Activated CD4-positive, alpha-beta T cell treated with anti-CD3 and anti-CD28 coated beads, Interleukin-2, amount 10 ng/mL, durations not matched to agents 24 days and 14 days (primary cell): ENCODE measurements at regions not wholly inside any gene's neighbourhood (a gene's known extent, or its start where the extent isn't known, plus 50 kb on each side); places are given as distances from the start of the nearest gene placed in this dataset.
"Not testable (repeated sequence)": the region's sequence is repeated elsewhere in the genome, so short reads cannot be mapped to it uniquely, and the experiment has no call there.

ENCODE experiments used
- DNase-seq: peaks from one replicate; pipeline ENCODE4 v3.0.0; 2022
- H3K27ac Mint-ChIP-seq: one replicate; pipeline ENCODE4 v1.8.0; 2022; ENCODE audit warnings: mild to moderate bottlenecking, mixed read lengths
- H3K27me3 Mint-ChIP-seq: one replicate; pipeline ENCODE4 v1.8.0; 2022; ENCODE audit warnings: mixed read lengths
- H3K36me3 Mint-ChIP-seq: one replicate; pipeline ENCODE4 v1.8.0; 2022; ENCODE audit warnings: low read depth, mild to moderate bottlenecking, mixed read lengths
- H3K4me1 Mint-ChIP-seq: one replicate; pipeline ENCODE4 v1.8.0; 2021; ENCODE audit warnings: mixed read lengths
- H3K4me3 Mint-ChIP-seq: one replicate; pipeline ENCODE4 v1.8.0; 2022; ENCODE audit warnings: mild to moderate bottlenecking, moderate library complexity, mixed read lengths
- H3K9me3 Mint-ChIP-seq: one replicate; pipeline ENCODE4 v1.8.0; 2021; ENCODE audit warnings: mixed read lengths
- intact Hi-C: fragments of 100-400 bp; cut with micrococcal nuclease; formaldehyde crosslinking; loops from one replicate; pipeline ENCODE4 v1.15.1; 2023

DNA sequence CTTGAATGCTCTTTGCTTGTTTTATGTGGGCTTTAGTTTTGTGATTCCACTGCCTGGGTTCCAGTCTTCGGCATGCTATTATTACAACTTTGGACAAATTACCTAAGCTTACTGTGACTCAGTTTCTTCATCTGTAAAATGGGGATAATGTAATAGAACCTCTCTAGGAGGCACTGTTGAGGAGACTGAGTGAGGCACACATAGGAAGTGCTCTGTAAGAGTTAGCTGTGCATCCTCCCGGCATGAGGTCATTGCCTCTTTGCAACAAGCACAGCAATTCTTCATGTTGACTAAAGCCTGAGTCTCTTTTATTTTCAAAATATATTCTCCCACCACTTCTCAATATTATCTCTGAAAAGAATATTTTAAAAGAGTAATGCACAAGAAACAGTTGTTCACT is 227.4 kb downstream of the DLEU7 start:
- H3K27me3 Mint-ChIP-seq = peaks cover 3% of the 10 kb centered on the region
- H3K9me3 Mint-ChIP-seq = no peaks in the 10 kb centered on the region
- peaks cover 10% of the 10 kb centered on the region for H3K4me1 Mint-ChIP-seq
- no peaks in the 10 kb centered on the region for H3K36me3 Mint-ChIP-seq
- intact Hi-C loops = no loop called here
- DNase-seq = no peak
- H3K27ac Mint-ChIP-seq = no peak overlapping the region
- H3K4me3 Mint-ChIP-seq = no peak overlapping the region

DNA sequence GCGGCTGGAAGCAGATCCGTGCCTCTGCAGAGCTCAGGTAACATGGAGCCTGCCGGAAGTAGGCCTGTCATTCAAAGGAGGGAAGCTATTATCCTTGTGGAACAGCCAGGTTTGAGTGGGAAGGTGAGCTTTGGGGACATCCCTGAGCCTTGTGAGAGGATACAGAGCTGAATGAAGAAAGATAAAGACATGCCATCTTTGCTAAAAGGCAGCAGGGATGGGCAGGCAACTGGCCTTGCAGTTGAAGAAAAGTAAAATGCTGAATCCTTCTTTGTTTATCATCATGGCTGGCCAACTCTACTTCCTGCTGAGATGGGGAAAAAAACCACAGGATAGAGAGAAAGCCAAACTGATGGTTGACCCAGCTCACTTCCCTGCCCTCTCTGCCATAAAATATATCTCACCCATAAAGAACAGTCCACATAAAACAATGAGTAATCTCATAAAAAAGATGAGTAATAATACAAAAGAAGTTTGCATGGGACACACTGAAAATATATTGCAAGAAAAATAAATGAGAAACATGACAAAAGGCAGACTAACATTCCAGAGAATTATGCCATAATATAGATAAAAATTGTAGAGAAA is 226.3 kb downstream of the DLEU7 start:
- Mint-ChIP-seq H3K27me3 (peaks cover 4% of the 10 kb centered on the region), H3K9me3 (no peaks in the 10 kb centered on the region), H3K36me3 (no peaks in the 10 kb centered on the region), H3K27ac (no peak overlapping the region), H3K4me3 (no peak overlapping the region), H3K4me1 (peaks cover 7% of the 10 kb centered on the region)
- intact Hi-C loops = no loop called here
- DNase-seq = no peak

DNA sequence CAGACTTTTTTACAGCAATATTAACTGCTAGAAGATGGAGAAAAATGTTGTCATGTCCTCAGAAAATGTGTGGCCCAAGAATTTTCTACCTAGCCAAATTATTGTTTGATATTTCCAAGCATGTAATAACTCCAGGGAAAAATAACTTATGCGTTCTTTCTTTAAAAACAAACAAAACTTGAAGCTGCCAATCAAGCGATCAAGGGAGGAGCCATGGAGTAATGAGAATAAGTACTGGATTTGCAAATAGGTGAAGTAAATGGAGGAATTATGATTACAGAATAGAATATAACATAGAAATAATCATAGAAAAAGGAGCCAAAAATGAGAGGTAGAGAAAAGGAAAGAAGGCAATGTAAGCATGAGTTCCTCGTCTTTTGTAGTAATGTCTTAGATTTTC is 225.3 kb downstream of the DLEU7 start:
- H3K4me1 Mint-ChIP-seq = peaks cover 7% of the 10 kb centered on the region

DNA sequence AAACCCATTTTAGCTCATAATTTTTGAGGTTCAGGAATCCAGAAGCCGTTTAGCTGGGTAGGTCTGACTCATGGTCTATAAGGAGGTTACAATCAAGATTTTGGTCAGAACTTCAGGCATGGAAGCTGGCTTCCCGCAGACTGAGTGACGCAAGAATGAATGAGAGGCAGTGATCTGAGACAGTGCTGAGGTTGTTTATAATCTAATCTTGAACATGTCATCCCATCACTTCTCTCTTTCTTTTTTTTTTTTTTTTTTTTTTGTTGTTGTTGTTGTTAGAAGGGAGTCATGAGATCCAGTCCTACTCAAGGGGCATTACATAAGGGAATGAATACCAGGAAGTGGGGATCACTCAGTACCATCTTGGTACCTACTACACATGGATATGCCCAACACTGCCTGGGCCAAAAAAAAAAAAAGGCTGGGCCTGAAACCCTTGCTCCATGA is 217.4 kb downstream of the DLEU7 start:
- peaks cover 17% of the 10 kb centered on the region for H3K27me3 Mint-ChIP-seq
- intact Hi-C loops = no loop called here

More for the DNA sequence above, 225.3 kb downstream of the DLEU7 start:
- no peak overlapping the region for H3K27ac Mint-ChIP-seq
- H3K36me3 Mint-ChIP-seq = no peaks in the 10 kb centered on the region
- no peak overlapping the region for H3K4me3 Mint-ChIP-seq
- peaks cover 13% of the 10 kb centered on the region for H3K27me3 Mint-ChIP-seq
- no peak for DNase-seq
- intact Hi-C loops = no loop called here
- no peaks in the 10 kb centered on the region for H3K9me3 Mint-ChIP-seq

DNA sequence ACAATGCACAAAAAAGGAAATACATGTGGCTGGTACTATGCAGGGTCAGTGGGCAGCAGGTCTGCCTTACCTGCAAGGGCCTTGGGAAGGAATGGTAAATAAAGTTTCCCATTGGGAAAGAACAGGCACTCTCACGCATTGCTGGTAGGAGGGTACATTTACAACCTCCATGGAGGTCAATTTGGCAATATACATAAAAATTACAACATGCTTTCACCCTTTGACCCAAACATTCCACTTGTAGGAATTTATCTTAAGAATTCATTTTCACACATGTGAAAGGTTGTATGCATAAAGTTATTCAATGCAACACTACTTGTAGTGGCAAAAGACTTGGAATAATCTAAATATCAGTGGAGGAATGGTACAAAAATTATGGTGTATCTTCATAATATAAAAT is 216.4 kb downstream of the DLEU7 start:
- H3K36me3 Mint-ChIP-seq = no peaks in the 10 kb centered on the region
- intact Hi-C loops = no loop called here
- peaks cover 17% of the 10 kb centered on the region for H3K27me3 Mint-ChIP-seq
- H3K27ac Mint-ChIP-seq = no peak overlapping the region
- no peak overlapping the region for H3K4me3 Mint-ChIP-seq
- DNase-seq = no peak
- no peaks in the 10 kb centered on the region for H3K4me1 Mint-ChIP-seq
- H3K9me3 Mint-ChIP-seq = no peaks in the 10 kb centered on the region

More for the DNA sequence above, 217.4 kb downstream of the DLEU7 start:
- no peak for DNase-seq
- no peak overlapping the region for H3K4me3 Mint-ChIP-seq
- H3K36me3 Mint-ChIP-seq = no peaks in the 10 kb centered on the region
- H3K27ac Mint-ChIP-seq = no peak overlapping the region
- no peaks in the 10 kb centered on the region for H3K4me1 Mint-ChIP-seq
- H3K9me3 Mint-ChIP-seq = no peaks in the 10 kb centered on the region

DNA sequence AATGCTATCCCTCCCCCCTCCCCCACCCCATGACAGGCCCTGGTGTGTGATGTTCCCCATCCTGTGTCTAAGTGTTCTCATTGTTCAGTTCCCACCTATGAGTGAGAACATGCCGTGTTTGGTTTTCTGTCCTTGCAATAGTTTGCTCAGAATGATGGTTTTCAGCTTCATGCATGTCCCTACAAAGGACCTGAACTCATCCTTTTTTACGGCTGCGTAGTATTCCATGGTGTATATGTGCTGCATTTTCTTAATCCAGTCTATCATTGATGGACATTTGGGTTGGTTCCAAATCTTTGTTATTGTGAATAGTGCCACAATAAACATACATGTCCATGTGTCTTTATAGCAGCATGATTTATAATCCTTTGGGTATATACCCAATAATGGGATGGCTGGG is 215.0 kb downstream of the DLEU7 start:
- H3K9me3 Mint-ChIP-seq, intact Hi-C loops, H3K27me3 Mint-ChIP-seq, H3K36me3 Mint-ChIP-seq, H3K27ac Mint-ChIP-seq, H3K4me1 Mint-ChIP-seq, H3K4me3 Mint-ChIP-seq, DNase-seq: not testable (repeated sequence)

DNA sequence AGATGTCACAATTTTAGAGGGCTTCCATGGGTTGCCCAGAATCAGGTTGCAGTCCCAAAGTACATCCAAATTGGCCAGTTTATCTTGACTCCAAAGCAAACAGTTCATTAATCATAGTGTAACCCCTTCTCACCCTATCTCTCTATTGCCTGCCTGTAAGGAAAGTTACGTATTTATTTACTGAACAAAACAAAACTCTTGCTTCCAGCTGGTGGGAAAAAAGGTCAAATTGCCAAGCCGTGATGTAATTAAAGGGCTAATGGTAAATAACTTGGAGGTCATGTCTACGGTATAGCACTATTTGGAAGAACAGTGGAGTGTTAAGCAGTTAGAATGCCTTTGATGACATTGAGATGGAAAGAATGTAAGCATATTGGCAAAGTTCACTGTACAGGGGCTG is 214.0 kb downstream of the DLEU7 start:
- Mint-ChIP-seq H3K36me3 (no peaks in the 10 kb centered on the region), H3K4me1 (no peaks in the 10 kb centered on the region), H3K27ac (no peak overlapping the region), H3K27me3 (peaks cover 4% of the 10 kb centered on the region), H3K9me3 (no peaks in the 10 kb centered on the region), H3K4me3 (no peak overlapping the region)
- intact Hi-C loops = no loop called here
- DNase-seq = no peak

DNA sequence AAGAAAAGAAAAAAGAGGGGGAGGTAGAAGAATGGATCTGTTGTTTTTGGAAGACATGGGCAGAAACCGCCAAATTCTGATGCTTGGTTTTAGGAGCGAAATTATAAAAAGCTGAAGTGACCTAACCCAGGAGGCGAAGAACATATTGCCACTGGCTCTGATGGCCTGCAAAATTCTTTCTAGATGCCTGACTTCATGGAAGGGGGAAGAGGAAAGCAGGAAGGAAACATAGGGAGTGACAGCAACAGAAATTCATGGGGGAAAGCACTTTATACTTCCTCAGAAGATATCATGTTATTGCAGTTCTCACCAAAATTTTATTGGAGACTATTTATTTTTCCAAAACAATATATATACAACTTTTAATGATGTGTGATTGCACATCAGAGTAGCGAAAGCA is 213.5 kb downstream of the DLEU7 start:
- Mint-ChIP-seq H3K27me3 (peaks cover 4% of the 10 kb centered on the region), H3K9me3 (no peaks in the 10 kb centered on the region), H3K4me1 (no peaks in the 10 kb centered on the region), H3K36me3 (no peaks in the 10 kb centered on the region), H3K4me3 (no peak overlapping the region), H3K27ac (no peak overlapping the region)
- intact Hi-C loops = no loop called here
- no peak for DNase-seq

DNA sequence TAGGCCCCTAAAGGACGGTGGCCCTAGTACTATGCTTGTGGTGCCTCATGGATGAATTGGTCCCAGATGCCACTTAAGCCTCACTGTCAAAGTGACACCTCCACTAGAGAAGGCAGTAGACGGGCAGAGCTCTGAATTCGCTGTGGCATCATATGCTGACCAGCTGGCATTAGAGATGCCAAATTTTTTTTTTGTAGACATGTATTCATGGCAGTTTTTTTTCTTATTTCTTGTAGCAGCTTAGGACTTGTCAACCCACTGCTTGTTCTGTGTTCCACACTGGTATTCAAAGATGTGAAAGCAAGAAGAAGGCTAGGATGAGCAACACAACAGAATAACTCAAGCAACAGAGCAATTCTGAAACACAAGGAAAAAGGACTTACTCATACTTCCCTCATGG is 212.5 kb downstream of the DLEU7 start:
- Mint-ChIP-seq H3K27me3 (peaks cover 4% of the 10 kb centered on the region), H3K36me3 (no peaks in the 10 kb centered on the region), H3K27ac (no peak overlapping the region), H3K4me3 (no peak overlapping the region), H3K4me1 (peaks cover 7% of the 10 kb centered on the region), H3K9me3 (no peaks in the 10 kb centered on the region)
- no peak for DNase-seq
- intact Hi-C loops = no loop called here

DNA sequence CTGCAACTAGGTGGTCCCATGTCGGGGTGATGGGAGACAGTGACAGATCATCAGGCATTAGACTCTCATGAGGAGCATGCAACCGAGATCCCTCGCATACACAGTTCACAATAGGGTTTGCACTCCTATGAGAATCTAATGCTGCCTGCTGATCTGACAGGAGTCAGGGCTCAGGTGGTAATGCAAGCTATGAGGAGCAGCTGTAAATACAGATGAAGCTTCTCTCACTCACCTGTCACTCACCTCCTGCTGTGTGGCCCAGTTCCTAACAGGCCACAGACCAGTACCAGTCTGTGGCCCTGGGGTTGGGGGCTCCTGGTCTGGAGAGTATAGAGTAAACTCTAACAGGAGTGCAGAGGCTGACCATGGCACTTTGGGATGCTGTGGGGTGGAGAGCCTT is 209.2 kb downstream of the DLEU7 start:
- DNase-seq = no peak
- no peaks in the 10 kb centered on the region for H3K9me3 Mint-ChIP-seq
- peaks cover 7% of the 10 kb centered on the region for H3K4me1 Mint-ChIP-seq
- no peak overlapping the region for H3K27ac Mint-ChIP-seq
- intact Hi-C loops = no loop called here
- H3K36me3 Mint-ChIP-seq = no peaks in the 10 kb centered on the region
- H3K4me3 Mint-ChIP-seq = no peak overlapping the region
- H3K27me3 Mint-ChIP-seq = peaks cover 4% of the 10 kb centered on the region

DNA sequence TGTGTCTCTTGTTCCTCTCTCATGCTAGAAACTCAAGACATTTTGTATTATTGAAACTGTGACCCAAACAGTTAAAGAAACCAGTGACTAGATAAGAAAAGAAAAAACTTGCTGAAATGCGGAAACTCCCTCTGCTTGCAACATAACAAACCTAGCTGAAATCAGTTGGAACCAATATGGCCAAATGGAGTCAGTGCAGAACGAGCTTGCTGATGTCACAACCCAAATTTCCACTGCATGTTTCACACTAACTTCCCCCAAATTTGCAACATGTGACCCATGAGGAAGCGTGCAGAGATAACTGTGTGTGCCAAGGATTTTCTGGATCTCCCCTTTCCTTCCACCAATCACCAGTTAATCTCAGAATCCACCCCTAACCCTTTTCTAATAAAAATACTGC is 208.0 kb downstream of the DLEU7 start:
- Mint-ChIP-seq H3K4me3 (no peak overlapping the region), H3K27me3 (peaks cover 4% of the 10 kb centered on the region), H3K9me3 (no peaks in the 10 kb centered on the region), H3K36me3 (no peaks in the 10 kb centered on the region), H3K27ac (peak overlapping the region; percentile 26), H3K4me1 (peaks cover 7% of the 10 kb centered on the region)
- no peak for DNase-seq
- intact Hi-C loops = no loop called here

DNA sequence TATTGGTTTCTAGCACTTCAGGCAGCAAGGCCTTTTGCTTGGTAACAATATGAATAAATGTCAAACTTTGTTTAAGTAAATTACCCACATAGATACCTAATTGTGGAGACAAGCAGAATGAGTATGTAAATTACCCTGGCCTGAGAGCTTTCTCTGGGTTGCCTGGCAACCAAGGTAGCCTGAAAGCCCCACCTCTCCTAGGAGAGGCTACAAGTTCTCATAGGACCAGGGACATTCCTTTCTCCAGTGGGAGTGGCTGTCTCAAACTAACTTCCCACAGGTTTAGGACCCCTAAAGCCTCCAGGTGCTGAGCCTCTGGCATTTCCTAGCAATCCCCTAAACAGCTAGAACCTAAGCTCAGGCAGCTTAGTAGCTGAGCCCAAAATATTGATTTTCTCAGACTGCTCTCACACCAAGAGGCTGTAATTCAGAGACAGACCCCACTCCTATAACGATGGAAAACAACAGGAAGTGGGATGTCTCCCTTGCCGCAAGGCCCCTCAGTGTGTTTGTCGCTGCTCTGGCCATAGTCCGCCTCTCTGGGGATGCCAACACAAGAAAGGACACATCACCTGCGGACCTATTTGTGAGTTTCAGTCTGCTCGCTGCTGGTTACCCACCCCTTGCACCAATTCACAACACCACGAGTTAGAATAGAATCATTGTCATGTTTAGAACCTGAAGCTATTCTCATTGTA is 207.3 kb downstream of the DLEU7 start:
- H3K27ac Mint-ChIP-seq = no peak overlapping the region
- no peak overlapping the region for H3K4me3 Mint-ChIP-seq
- H3K27me3 Mint-ChIP-seq = peaks cover 4% of the 10 kb centered on the region
- H3K36me3 Mint-ChIP-seq = no peaks in the 10 kb centered on the region
- DNase-seq = no peak
- peaks cover 7% of the 10 kb centered on the region for H3K4me1 Mint-ChIP-seq
- intact Hi-C loops = no loop called here
- no peaks in the 10 kb centered on the region for H3K9me3 Mint-ChIP-seq

DNA sequence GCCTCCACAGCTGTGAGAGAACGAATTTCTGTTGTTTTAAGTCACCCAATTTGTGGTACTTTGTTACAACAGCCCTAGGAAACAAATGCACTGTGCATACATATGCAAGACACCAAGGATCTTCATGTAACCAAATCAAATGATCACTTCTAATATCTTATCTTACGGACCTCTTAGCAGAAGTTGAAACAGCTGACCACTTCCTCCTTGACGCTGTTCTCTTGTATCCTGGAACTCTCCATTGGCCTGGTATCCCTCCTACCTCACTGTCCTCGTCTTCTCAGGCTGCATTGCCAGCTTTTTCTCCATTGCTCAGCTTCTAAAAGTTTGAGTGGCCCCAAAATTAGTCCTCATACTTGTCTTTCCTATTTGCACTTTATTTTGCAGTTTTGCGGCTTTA is 200.4 kb downstream of the DLEU7 start:
- peaks cover 2% of the 10 kb centered on the region for H3K27me3 Mint-ChIP-seq
- no peaks in the 10 kb centered on the region for H3K36me3 Mint-ChIP-seq
- DNase-seq = no peak
- H3K4me3 Mint-ChIP-seq = no peak overlapping the region
- H3K4me1 Mint-ChIP-seq = no peaks in the 10 kb centered on the region
- no peak overlapping the region for H3K27ac Mint-ChIP-seq
- intact Hi-C loops = no loop called here
- H3K9me3 Mint-ChIP-seq = no peaks in the 10 kb centered on the region

DNA sequence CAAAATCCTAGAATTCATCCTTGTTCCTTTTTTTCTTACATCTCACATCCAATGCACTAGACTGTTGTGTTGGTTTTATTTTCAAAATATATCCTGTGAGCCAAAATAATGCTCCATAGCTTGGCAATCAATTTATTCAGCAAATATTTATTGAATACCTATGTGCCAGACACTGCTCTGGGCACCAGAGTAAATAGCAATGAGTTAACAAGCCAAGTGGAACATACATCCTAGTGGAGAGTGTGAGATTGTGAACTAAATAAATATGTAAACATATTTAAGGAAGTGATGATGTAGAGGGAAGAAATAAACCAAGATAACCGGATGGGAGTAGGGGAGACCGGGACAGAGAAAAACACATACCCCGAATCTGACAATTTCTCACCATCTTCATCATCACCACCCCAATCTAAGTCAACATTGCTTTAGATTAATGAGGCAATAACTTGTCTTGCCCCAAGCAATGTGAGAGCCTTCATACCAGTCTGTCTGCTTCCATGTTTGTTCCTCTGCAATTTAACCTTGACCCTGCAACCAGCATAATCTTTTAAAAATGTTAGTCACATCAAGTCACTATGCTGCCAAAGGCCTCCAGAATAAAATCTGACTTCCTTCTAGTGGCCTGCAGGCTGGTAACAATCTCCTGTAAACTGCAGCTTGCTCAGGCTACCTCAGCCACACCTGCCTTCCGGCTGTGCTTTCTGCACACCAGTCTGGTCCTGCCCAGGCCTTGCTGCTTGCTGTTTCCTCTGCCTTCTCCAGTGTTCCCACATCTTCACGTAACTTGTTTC is 199.2 kb downstream of the DLEU7 start:
- intact Hi-C loops = no loop called here
- DNase-seq = no peak
- H3K27me3 Mint-ChIP-seq = no peaks in the 10 kb centered on the region
- no peaks in the 10 kb centered on the region for H3K9me3 Mint-ChIP-seq
- no peaks in the 10 kb centered on the region for H3K4me1 Mint-ChIP-seq
- H3K36me3 Mint-ChIP-seq = no peaks in the 10 kb centered on the region
- no peak overlapping the region for H3K4me3 Mint-ChIP-seq
- H3K27ac Mint-ChIP-seq = no peak overlapping the region
